ENCODE measurements at regions not wholly inside any gene's neighbourhood (a gene's known extent, or its start where the extent isn't known, plus 50 kb on each side); places are given as distances from the start of the nearest gene placed in this dataset.
A peak's percentile ranks its signal among the peaks of the same experiment; 100 is the strongest.
"Not testable (repeated sequence)": the region's sequence is repeated elsewhere in the genome, so short reads cannot be mapped to it uniquely, and the experiment has no call there.

- no peak for DNase-seq
Observed at GRCh38 chr1:188466539-188466938, 1637.8 kb downstream of the PLA2G4A start.

- DNase-seq: no peak
Observed at GRCh38 chr1:188476606-188477005, 1647.9 kb downstream of the PLA2G4A start.

GRCh38 chr1:188489336-188490112, 1660.8 kb downstream of the PLA2G4A start:
- DNase-seq: peak; percentile 78

DNA sequence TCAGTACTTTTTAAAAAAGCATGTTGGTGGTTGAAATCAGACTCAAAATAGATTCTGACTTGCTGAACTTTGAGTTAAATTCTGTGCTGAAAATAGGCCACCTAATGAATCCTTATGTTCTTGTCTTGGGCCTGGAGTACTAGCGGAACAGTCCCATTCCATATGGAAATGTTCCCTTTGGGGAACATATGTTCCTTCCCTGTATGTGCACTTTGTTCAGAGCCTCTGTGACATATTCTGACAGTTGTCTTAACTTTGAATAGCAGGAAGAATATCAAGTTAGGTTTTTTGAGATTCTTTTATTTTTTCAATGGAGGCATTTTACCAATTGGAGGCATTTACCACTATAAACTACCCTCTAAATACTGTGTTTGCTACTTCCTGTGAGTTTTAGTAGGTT, 1667.8 kb downstream of the PLA2G4A start:
- DNase-seq: no peak

- DNase-seq: no peak
Observed at GRCh38 chr1:188497020-188497419, 1668.3 kb downstream of the PLA2G4A start.

- no peak for DNase-seq
Observed at GRCh38 chr1:188499690-188500089, 1670.9 kb downstream of the PLA2G4A start.

DNA sequence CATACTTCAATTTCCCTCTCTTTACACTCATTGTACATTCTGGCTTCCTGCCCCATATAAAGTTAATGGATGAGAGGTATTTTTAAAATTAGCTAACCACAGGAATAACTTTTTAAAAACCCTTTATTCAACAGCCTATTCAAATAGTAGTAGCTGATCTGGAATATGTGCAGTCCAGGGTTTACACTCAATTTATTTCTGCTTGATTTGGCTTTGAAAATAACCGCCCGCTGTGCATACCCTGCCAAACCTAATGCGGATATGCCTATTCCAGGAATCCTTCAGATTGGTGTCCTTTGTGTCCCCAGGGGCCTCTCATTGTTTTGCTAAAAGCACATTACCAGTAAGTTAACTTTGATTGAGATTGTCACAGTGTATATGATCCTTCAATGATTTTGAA, 1686.2 kb downstream of the PLA2G4A start:
- DNase-seq: no peak

DNA sequence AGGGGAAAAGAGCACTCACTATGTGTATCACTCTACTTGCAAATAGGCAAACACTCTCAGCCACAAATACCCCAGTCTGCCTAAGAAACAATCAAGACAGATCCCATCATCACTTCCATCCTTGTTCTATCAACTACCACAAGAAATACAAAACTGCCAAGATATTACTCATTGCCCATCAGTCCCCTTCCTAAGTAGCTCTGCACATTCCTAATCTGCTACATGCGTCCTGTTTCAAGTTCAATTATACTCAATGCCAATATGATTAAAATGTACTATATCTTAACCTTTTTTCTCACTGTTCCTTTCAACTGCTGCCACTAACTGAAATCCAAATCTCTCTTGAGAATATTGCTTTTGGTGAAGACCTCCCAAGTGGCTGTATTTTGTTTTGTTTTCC, 1688.4 kb downstream of the PLA2G4A start:
- DNase-seq: no peak

- no peak for DNase-seq
Observed at GRCh38 chr1:188551176-188551575, 1722.4 kb downstream of the PLA2G4A start.

DNA sequence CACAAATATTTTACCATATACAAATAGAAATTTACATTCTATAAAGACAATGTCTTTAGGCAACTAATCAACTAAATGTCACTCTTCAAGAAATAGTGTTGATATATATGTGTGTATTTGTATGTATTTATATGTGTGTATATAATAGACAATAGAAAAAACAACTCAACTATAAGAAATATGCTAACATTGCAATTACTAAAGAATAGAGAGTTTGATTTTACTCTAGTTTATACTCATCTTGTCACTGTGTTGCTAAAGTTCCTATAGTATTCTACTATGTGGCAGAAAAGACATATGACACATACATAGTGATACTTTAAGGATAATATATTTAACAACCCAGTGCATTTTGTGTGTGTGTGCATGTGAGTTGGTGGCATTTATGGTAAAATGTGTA, 1728.3 kb downstream of the PLA2G4A start:
- no peak for DNase-seq

DNA sequence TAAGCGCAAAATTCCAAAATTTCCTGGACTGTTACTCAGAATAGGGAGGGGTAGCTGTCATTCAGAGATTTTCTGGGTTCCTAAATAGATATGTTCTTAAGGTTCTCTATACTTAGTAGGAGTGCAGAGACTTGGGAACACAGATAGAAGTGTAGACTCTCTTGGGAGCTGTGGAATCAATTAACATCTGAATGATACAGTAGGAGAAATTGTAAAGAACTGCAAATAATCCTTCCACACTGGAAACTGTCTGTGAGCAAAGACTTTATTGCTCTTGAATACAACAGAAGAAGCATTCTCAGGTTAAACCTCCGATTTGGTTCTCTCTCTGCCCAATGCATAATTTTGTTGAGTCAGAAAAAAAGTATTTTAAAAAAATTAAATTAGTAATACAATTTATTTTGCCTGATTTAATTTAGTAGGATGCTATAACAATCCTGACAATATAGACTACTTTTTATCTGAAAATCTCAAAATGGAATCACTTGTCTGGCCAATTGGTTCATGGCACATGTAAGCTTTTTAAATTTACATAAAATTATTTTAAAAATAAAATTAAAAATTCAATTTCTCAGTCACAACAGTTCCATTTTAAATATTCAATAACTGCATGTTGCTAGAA, 1754.3 kb downstream of the PLA2G4A start:
- no peak for DNase-seq

- no peak for DNase-seq
Observed at GRCh38 chr1:188584119-188584518, 1755.4 kb downstream of the PLA2G4A start.

GRCh38 chr1:188590641-188591040, 1761.9 kb downstream of the PLA2G4A start:
- no peak for DNase-seq

- no peak for DNase-seq
Observed at GRCh38 chr1:188594542-188595235, 1765.9 kb downstream of the PLA2G4A start.

DNA sequence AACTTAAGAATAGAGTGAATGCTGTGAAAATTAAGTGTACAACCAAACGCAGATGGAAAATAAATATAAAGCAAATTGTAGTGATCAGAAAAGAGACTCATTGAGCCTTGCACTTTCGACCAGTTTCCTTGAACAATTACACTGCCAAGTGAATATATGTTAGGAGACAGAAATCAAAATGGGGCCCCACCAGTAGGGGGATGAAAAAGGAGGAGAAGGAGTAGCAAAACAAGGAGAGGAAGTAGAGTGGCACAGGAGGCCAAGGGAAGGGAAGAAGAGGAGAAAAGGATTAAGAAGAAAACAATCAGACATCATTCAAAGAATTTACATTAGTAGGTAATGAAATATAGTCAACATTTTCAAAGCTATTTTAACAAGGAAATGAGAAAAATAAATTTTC, 1770.6 kb downstream of the PLA2G4A start:
- no peak for DNase-seq

GRCh38 chr1:188611432-188611831, 1782.7 kb downstream of the PLA2G4A start:
- no peak for DNase-seq

DNA sequence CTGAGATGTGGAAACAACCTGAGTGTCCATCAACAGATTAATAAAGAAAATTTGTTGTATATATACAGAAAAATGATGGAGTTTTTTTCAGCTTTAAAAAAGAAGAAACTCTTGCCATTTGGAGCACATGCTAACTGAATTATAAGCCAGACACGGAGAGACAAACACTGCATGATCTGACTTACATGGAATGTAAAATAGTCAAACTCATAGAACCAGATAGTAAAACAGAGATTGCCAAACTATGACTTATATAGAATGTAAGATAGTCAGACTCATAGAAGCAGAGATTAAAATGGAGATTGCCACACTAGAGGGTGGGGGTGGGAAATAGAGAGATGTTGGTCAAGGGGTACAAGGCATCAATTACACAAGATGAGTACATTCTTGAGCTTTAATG, 1786.6 kb downstream of the PLA2G4A start:
- no peak for DNase-seq

DNA sequence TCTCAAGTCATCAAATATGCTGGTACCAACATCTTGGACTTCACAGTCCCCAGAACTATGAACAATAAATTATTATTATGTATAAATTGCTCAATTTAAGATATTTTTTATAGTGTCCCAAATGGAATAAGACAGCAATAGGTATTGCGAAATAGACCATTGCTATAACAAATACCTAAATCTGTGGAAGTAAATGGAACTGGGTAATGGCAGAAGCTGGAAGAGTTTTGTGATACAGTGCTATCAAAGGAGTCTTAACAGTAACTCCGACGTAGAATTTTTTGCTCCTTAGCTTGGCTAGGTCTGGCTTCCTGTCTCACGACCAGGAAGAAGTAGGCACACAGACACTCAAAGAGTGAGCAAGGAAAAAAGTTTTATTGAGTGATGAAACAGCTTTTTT, 1791.5 kb downstream of the PLA2G4A start:
- DNase-seq: no peak

- no peak for DNase-seq
Observed at GRCh38 chr1:188641566-188642211, 1812.9 kb downstream of the PLA2G4A start.

GRCh38 chr1:188642704-188643103, 1814.0 kb downstream of the PLA2G4A start:
- no peak for DNase-seq

DNA sequence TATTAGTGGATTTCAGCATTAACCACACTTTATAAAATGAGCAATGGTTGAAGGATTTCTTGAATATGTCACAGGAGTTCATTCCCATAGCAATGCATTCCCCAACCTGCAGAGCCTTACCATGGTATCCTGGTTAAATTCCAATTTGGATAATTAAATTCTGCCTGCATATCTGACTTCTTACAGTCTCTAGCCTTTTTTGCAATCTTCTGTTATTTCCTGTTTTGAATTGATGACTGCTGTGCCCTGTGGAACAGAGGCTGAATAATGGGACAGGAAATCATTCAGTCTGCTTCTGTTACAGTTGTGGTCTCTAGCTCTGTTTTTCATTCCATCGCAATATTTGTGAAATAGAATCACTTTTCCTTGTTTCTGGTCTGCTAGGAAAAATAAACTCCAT, 1823.9 kb downstream of the PLA2G4A start:
- no peak for DNase-seq

- not testable (repeated sequence) for DNase-seq
Observed at GRCh38 chr1:188655966-188656365, 1821.7 kb downstream of the BRINP3 start.

DNA sequence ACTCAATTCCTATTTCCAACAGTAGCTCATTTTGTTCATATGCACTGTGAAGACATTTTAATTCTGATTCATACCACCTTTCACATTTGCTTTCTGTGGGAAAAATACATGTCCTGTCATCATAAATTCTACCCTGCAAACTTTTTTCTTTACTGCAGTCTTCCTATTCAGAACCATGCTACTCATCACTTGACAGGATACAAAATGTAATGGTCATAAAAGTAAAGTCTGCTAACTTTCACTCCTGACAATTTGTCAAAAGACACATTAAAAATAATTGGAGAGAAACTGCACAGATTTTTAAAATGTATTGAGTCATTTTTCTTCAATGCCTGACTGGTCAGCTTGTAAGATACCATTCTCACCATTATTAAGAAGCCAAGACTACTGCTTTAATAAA, 1817.1 kb downstream of the BRINP3 start:
- no peak for DNase-seq

DNA sequence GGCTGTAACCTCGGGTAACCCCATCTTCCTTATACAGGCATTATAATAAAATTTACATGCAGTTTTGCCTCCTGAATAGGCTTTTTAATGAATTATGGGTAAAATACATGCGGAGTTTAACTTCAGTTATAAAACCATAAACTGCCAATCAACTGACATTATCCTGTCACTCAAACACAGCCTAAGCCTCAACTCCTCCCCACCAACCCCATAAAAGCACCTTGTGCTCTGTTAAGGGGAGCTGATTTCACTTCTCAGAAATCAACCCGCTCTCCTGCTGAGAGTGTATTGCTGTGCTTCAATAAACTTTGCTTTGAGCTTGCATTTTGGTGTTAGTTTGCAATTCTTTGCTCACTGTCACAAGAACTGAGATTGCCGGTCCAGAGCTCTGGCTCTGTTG, 1812.2 kb downstream of the BRINP3 start:
- DNase-seq: no peak

Data from T1000 (cell line).